Endodermal cell (in vitro differentiated cells): ENCODE measurements at regions not wholly inside any gene's neighbourhood (a gene's known extent, or its start where the extent isn't known, plus 50 kb on each side); places are given as distances from the start of the nearest gene placed in this dataset.

Source experiments
- DNase-seq: peaks from one replicate; pipeline ENCODE4 v3.0.0-alpha.2; 2017
- H3K27ac ChIP-seq: 2 replicates; pipeline ENCODE4 v1.5.1; 2013; ENCODE audit warnings: mild to moderate bottlenecking, low read depth, low read length, moderate library complexity
- H3K27me3 ChIP-seq: 2 replicates; pipeline ENCODE4 v1.6.1; 2013; ENCODE audit warnings: mild to moderate bottlenecking, low read length, moderate library complexity; ENCODE audit not compliant: insufficient read depth, control insufficient read depth, poor library complexity, severe bottlenecking
- H3K36me3 ChIP-seq: 2 replicates; pipeline ENCODE4 v1.7.0; 2013; ENCODE audit warnings: mild to moderate bottlenecking, low read length, moderate library complexity; ENCODE audit not compliant: control insufficient read depth, insufficient read depth
- H3K4me1 ChIP-seq: one replicate; pipeline ENCODE4 v1.7.0; 2013; ENCODE audit warnings: low read length; ENCODE audit not compliant: control insufficient read depth, insufficient read depth
- H3K4me3 ChIP-seq: 2 replicates; pipeline ENCODE4 v1.5.1; 2013; ENCODE audit warnings: mild to moderate bottlenecking, low read length, moderate library complexity
- H3K9ac ChIP-seq: 2 replicates; pipeline ENCODE4 v1.6.1; 2013; ENCODE audit warnings: mild to moderate bottlenecking, low read length, moderate library complexity; ENCODE audit not compliant: poor library complexity, severe bottlenecking; ENCODE audit errors: extremely low read depth
- H3K9me3 ChIP-seq: 2 replicates; pipeline ENCODE4 v1.6.1; 2013; ENCODE audit warnings: mild to moderate bottlenecking, low read length, moderate library complexity; ENCODE audit not compliant: control insufficient read depth
- H3K27ac Mint-ChIP-seq: 2 replicates; pipeline ENCODE4 v1.8.0; 2020; ENCODE audit warnings: mixed read lengths
- H3K27me3 Mint-ChIP-seq: 2 replicates; pipeline ENCODE4 v1.8.0; 2021; ENCODE audit warnings: mild to moderate bottlenecking, mixed read lengths; ENCODE audit not compliant: insufficient read depth
- H3K36me3 Mint-ChIP-seq: 2 replicates; pipeline ENCODE4 v1.8.0; 2020; ENCODE audit warnings: low read depth, mixed read lengths
- H3K4me1 Mint-ChIP-seq: 2 replicates; pipeline ENCODE4 v1.8.0; 2020; ENCODE audit warnings: mixed read lengths
- H3K4me3 Mint-ChIP-seq: 2 replicates; pipeline ENCODE4 v1.8.0; 2020; ENCODE audit warnings: mild to moderate bottlenecking, moderate library complexity, mixed read lengths
- H3K9me3 Mint-ChIP-seq: 2 replicates; pipeline ENCODE4 v1.8.0; 2020; ENCODE audit warnings: mild to moderate bottlenecking, mixed read lengths
- WGBS, 2 experiments: methylation state at CpG; one replicate each; pipeline versions ENCODE4 v1.1.5 to v1.1.7; 2013; ENCODE audit warnings: missing lambda C conversion rate in 2 of 2, mixed read lengths in 1 of 2; ENCODE audit not compliant: insufficient coverage in 1 of 2, insufficient read length in 1 of 2; 5-methylcytosine and 5-hydroxymethylcytosine counted together
- TF ChIP-seq, protein P1 (sequence below): fragments of 200-600 bp; sonication (generic); conservative IDR thresholded peaks from 2 replicates; pipeline ENCODE4 v1.5.0; 2021; ENCODE audit warnings: antibody characterized with exemption, mild to moderate bottlenecking

DNA sequence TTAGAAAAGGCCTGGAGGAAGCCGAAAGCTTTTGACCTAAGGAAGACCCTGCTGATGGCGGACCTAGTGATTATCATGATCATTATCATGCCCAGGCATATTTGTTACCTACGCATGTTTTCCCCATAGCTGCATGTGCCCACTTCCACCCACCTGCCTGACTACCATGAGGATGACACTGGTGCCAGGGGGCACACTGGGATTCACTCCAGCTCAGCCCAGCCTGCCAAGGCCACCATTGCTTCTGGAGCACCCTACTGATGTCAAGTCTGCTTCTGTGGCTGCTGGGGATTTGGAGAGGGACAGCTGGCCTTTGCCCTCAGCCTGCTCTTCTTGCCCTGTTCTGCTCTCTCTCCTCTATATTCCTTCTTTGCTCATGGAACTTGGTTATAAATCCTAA, 124.7 kb upstream of the NALF2 start:
- 85 to 93% methylated on average over 2 to 3 of the region's 3 CpGs for WGBS, 2 experiments
- no peak for DNase-seq
- no peak overlapping the region for H3K4me3 ChIP-seq
- H3K36me3 ChIP-seq = no peaks in the 10 kb centered on the region
- H3K4me1 ChIP-seq = no peaks in the 10 kb centered on the region
- H3K9ac ChIP-seq = no peak overlapping the region
- Mint-ChIP-seq H3K4me3 (no peak overlapping the region), H3K9me3 (peaks cover 52% of the 10 kb centered on the region), H3K27me3 (peaks cover 9% of the 10 kb centered on the region), H3K36me3 (no peaks in the 10 kb centered on the region), H3K27ac (no peak overlapping the region), H3K4me1 (no peaks in the 10 kb centered on the region)
- H3K9me3 ChIP-seq = no peaks in the 10 kb centered on the region
- H3K27ac ChIP-seq = no peak overlapping the region
- no peaks in the 10 kb centered on the region for H3K27me3 ChIP-seq
- TF ChIP-seq, protein P1, sequence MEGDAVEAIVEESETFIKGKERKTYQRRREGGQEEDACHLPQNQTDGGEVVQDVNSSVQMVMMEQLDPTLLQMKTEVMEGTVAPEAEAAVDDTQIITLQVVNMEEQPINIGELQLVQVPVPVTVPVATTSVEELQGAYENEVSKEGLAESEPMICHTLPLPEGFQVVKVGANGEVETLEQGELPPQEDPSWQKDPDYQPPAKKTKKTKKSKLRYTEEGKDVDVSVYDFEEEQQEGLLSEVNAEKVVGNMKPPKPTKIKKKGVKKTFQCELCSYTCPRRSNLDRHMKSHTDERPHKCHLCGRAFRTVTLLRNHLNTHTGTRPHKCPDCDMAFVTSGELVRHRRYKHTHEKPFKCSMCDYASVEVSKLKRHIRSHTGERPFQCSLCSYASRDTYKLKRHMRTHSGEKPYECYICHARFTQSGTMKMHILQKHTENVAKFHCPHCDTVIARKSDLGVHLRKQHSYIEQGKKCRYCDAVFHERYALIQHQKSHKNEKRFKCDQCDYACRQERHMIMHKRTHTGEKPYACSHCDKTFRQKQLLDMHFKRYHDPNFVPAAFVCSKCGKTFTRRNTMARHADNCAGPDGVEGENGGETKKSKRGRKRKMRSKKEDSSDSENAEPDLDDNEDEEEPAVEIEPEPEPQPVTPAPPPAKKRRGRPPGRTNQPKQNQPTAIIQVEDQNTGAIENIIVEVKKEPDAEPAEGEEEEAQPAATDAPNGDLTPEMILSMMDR = no peak

DNA sequence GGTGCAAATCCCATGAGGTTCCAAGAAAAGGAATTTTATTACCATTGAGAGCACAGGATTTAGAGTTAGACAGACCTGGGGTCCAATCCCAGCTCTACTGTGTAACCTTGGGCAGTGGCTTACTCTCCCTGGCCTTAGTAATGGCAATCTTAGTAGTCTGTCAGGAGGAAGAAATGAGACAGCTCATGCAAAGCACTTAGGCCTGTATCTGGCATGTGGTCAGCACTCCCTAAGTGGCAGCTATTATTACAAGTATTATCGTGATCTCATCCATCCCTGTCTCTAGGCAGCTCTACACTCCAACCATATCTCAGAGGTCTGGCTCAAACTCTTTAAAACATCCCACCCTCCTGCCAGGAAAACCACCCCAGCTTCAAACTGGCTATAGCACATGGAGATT, 129.6 kb upstream of the NALF2 start:
- peaks cover 74% of the 10 kb centered on the region for H3K9me3 Mint-ChIP-seq
- no peaks in the 10 kb centered on the region for H3K36me3 ChIP-seq

DNA sequence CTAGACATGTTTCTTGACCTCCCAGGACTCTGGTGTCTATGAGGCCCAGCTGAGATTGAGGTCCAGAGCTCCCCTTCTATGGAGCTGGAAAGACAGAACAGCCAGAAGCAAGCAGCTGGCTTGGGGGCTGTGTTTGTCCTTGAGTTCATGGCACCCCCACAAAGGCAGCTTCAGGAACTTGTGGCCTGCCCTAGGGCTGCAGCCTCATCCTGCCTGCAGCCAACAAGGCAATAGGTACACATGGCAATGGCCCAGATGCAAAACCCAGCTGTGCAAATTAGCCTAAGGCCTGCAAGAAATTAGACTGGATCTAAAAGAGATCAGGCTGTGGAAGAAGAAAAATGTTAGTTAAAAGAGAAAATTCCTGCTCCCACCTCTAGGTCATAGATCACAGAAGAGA, 131.7 kb upstream of the NALF2 start:
- H3K27ac Mint-ChIP-seq = no peak overlapping the region
- no peak overlapping the region for H3K27ac ChIP-seq
- H3K36me3 Mint-ChIP-seq = no peaks in the 10 kb centered on the region
- H3K36me3 ChIP-seq = no peaks in the 10 kb centered on the region
- TF ChIP-seq, protein P1 = no peak
- DNase-seq = no peak
- no peaks in the 10 kb centered on the region for H3K27me3 ChIP-seq
- H3K9ac ChIP-seq = no peak overlapping the region
- no peaks in the 10 kb centered on the region for H3K9me3 ChIP-seq
- no peaks in the 10 kb centered on the region for H3K4me1 ChIP-seq
- H3K4me3 ChIP-seq = no peak overlapping the region
- H3K4me1 Mint-ChIP-seq = no peaks in the 10 kb centered on the region
- H3K27me3 Mint-ChIP-seq = peaks cover 3% of the 10 kb centered on the region
- no peak overlapping the region for H3K4me3 Mint-ChIP-seq
- peaks cover 66% of the 10 kb centered on the region for H3K9me3 Mint-ChIP-seq

More for the DNA sequence above, 129.6 kb upstream of the NALF2 start:
- Histone ChIP-seq H3K4me1 (no peaks in the 10 kb centered on the region), H3K27me3 (no peaks in the 10 kb centered on the region), H3K27ac (no peak overlapping the region), H3K9ac (no peak overlapping the region), H3K9me3 (no peaks in the 10 kb centered on the region), H3K4me3 (no peak overlapping the region)
- Mint-ChIP-seq H3K36me3 (no peaks in the 10 kb centered on the region), H3K27me3 (peaks cover 7% of the 10 kb centered on the region), H3K27ac (no peak overlapping the region), H3K4me1 (no peaks in the 10 kb centered on the region), H3K4me3 (no peak overlapping the region)
- TF ChIP-seq, protein P1 = no peak
- no peak for DNase-seq
- 80 to 92% methylated on average over 1 of the region's 1 CpG for whole genome bisulfite sequencing, 2 experiments
